ENCODE measurements at regions not wholly inside any gene's neighbourhood (a gene's known extent, or its start where the extent isn't known, plus 50 kb on each side); places are given as distances from the start of the nearest gene placed in this dataset.

- Histone ChIP-seq H3K4me1 (ENCODE audit: insufficient read depth) (no peaks in the 10 kb centered on the region), H3K9me3 (ENCODE audit: low read depth) (no peaks in the 10 kb centered on the region), H3K4me2 (no peak overlapping the region), H3K79me2 (no peaks in the 10 kb centered on the region), H3K9me2 (replicated peaks; ENCODE audit: insufficient read depth) (no peaks in the 10 kb centered on the region), H3K36me3 (replicated peaks; ENCODE audit: insufficient read depth, low read depth) (no peaks in the 10 kb centered on the region), H3K27ac (no peak overlapping the region), H3K27me3 (no peaks in the 10 kb centered on the region), H2AFZ (no peak overlapping the region), H3K4me3 (no peak overlapping the region), H4K20me1 (ENCODE audit: insufficient read depth, poor library complexity, severe bottlenecking) (no peaks in the 10 kb centered on the region)
- 57% methylated on average over 2 of the region's 2 CpGs for WGBS (ENCODE audit: low lambda C conversion rate, missing lambda C conversion rate)
- TF ChIP-seq EZH2 (IDR thresholded peaks at IDR 0.05; ENCODE audit: borderline replicate concordance) (no peak), EZH2phosphoT487 (IDR thresholded peaks at IDR 0.05; ENCODE audit: low read depth, severe bottlenecking, unreplicated experiment) (no peak)
- TF ChIP-seq, protein P1, sequence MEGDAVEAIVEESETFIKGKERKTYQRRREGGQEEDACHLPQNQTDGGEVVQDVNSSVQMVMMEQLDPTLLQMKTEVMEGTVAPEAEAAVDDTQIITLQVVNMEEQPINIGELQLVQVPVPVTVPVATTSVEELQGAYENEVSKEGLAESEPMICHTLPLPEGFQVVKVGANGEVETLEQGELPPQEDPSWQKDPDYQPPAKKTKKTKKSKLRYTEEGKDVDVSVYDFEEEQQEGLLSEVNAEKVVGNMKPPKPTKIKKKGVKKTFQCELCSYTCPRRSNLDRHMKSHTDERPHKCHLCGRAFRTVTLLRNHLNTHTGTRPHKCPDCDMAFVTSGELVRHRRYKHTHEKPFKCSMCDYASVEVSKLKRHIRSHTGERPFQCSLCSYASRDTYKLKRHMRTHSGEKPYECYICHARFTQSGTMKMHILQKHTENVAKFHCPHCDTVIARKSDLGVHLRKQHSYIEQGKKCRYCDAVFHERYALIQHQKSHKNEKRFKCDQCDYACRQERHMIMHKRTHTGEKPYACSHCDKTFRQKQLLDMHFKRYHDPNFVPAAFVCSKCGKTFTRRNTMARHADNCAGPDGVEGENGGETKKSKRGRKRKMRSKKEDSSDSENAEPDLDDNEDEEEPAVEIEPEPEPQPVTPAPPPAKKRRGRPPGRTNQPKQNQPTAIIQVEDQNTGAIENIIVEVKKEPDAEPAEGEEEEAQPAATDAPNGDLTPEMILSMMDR (IDR thresholded peaks at IDR 0.05; ENCODE audit: poor library complexity), result no peak
- DNase-seq (ENCODE audit: low spot score), result no peak
These were observed 470.1 kb downstream of the MAFB start for GRCh38 chr20:40218971-40219370.

- H3K4me3 ChIP-seq, result no peak overlapping the region
These were observed 470.6 kb downstream of the MAFB start for GRCh38 chr20:40218316-40218969.

DNA sequence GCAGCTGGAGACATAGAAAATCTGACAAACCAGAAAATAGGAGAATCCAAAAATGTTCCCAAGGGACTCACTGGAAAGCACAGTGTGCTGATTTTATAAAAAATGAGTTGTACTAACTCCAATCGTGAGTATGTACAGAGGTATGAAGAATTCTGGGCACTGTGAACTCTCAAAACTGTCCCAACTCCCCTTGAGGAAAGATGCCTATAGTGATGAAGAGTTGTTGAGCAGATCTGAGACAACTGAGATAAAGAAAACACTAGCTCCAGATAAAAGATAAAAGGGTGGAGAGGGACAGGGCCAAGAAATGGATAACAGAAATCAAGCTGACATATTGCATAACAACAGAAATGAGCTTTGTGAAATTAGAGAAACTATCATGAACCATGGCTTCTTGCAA lies 481.4 kb downstream of the MAFB start:
- Histone ChIP-seq H3K9me3 (ENCODE audit: low read depth) (no peaks in the 10 kb centered on the region), H4K20me1 (ENCODE audit: insufficient read depth, poor library complexity, severe bottlenecking) (no peaks in the 10 kb centered on the region), H3K36me3 (replicated peaks; ENCODE audit: insufficient read depth, low read depth) (peaks cover 4% of the 10 kb centered on the region), H3K4me1 (ENCODE audit: insufficient read depth) (no peaks in the 10 kb centered on the region), H2AFZ (no peak overlapping the region), H3K9me2 (replicated peaks; ENCODE audit: insufficient read depth) (no peaks in the 10 kb centered on the region), H3K4me2 (no peak overlapping the region), H3K27ac (no peak overlapping the region), H3K4me3 (no peak overlapping the region), H3K79me2 (no peaks in the 10 kb centered on the region), H3K27me3 (no peaks in the 10 kb centered on the region)
- no peak for TF ChIP-seq EZH2phosphoT487 (IDR thresholded peaks at IDR 0.05; ENCODE audit: low read depth, severe bottlenecking, unreplicated experiment)
- TF ChIP-seq EZH2 (IDR thresholded peaks at IDR 0.05; ENCODE audit: borderline replicate concordance), result no peak
- TF ChIP-seq, protein P1 (IDR thresholded peaks at IDR 0.05; ENCODE audit: poor library complexity), result no peak
- DNase-seq (ENCODE audit: low spot score), result no peak
- WGBS (ENCODE audit: low lambda C conversion rate, missing lambda C conversion rate), result 48% methylated on average over 1 of the region's 1 CpG

More at GRCh38 chr20:40218316-40218969, 470.6 kb downstream of the MAFB start:
- Histone ChIP-seq H3K36me3 (replicated peaks; ENCODE audit: insufficient read depth, low read depth) (no peaks in the 10 kb centered on the region), H2AFZ (no peak overlapping the region), H3K9me2 (replicated peaks; ENCODE audit: insufficient read depth) (no peaks in the 10 kb centered on the region), H3K27ac (no peak overlapping the region), H3K4me2 (no peak overlapping the region), H3K27me3 (no peaks in the 10 kb centered on the region), H4K20me1 (ENCODE audit: insufficient read depth, poor library complexity, severe bottlenecking) (no peaks in the 10 kb centered on the region), H3K9me3 (ENCODE audit: low read depth) (no peaks in the 10 kb centered on the region), H3K4me1 (ENCODE audit: insufficient read depth) (no peaks in the 10 kb centered on the region), H3K79me2 (no peaks in the 10 kb centered on the region)
- WGBS (ENCODE audit: low lambda C conversion rate, missing lambda C conversion rate), result 39% methylated on average over 7 of the region's 7 CpGs
- TF ChIP-seq EZH2 (IDR thresholded peaks at IDR 0.05; ENCODE audit: borderline replicate concordance) (no peak), EZH2phosphoT487 (IDR thresholded peaks at IDR 0.05; ENCODE audit: low read depth, severe bottlenecking, unreplicated experiment) (no peak)
- TF ChIP-seq, protein P1 (IDR thresholded peaks at IDR 0.05; ENCODE audit: poor library complexity), result no peak
- no peak for DNase-seq (ENCODE audit: low spot score)
